NCI-H146 treated with DMSO at 0.1 percent for 48 hours (cell line): ENCODE measurements at regions not wholly inside any gene's neighbourhood (a gene's known extent, or its start where the extent isn't known, plus 50 kb on each side); places are given as distances from the start of the nearest gene placed in this dataset.
A peak's percentile ranks its signal among the peaks of the same experiment; 100 is the strongest.

ENCODE experiments used
- DNase-seq: peaks from one replicate; lab custom pipeline; 2025; ENCODE audit not compliant: unreplicated experiment; lab: John Stamatoyannopoulos, UW

DNA sequence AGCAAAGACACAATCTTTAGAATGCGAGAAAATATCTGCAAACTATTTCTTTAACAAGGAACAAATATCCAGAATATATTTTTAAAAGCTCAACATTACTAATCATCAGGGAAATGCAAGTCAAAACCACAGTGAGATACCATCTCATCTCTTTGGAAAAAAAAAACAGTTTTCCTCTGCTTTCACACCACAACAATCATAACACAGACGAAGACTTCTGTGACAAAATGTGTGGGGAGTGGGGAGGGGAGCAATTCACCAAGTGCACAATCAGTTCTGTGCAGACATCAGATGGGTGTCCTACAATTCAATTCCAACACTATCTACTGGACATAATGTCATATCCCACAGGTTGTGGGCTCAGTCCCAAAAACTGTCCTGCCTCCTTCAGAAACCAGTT lies 293.2 kb upstream of the SLC7A11 start:
- no peak for DNase-seq

DNA sequence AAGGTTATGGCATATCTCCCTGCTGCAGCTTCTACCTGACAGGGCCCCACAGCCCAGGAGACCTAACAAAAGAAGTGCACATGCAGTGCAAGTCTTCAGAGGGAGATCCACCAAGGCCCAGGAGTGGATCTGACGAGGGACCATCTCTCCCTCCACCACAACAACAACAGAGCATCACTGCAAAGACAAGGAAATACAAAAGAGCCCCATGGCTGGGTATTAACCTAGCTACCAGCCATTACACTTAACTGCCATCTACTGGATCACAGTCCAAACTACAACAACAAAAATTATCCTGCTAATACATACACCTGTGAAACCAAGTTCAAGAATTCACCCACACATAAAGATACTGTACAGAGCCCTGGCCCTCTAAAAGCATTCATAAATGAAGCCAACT lies 280.2 kb upstream of the SLC7A11 start:
- DNase-seq: no peak

DNA sequence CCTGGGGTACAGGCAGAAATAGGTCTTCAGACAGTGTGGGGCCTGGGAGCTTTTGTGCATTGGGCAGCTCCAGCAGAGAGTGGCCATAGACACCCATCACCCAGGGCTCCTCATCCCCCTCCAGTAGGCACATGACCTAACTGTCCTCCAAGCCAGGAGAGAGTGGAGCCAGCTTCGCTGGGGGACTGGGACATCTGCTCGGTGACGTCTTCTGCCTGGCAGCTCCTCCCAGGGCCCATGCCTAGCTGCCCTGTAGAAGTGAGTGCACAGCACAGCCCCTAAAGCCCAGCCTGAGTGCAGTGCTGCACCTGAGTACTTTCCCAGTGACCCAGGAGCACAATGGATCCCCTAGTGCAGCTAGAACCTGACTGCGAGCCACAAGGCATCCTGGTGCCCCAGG lies 279.7 kb upstream of the SLC7A11 start:
- no peak for DNase-seq

DNA sequence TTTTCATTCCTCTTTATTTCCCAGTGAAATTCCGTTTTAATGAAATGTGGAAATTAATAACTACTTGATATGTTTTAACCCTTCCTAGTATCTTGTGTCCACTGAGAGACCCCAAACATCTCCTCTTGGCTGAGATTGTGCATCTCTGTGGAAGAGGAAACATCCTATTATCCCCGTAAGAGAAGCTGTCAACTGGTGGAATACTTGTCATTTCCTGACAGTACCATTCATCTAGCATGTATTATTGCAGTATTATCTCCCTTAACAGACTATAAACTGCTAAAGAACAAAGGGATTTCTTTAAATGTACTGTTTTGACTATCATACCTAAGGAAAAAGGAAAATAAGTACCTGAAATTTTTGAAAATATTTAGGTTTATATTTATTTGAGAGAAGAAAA lies 277.3 kb upstream of the SLC7A11 start:
- no peak for DNase-seq

DNA sequence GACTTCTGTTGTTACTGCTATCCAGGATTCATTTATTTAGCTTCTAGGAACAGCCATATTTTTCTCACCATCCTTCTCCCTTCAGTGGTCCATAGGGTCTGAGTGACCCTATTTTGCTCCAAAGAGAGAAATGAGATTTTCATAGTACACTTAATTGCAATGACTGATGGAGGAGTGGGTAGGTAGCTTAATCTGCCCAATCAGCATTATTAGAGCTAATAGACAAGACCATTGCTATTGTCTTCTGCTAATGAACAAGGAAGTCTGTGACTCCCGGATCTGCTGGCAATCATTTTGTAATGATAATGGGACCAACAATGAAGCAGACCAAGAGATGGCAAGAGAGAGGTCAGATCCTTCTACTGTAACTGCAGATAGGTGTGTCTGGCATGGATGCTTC lies 271.4 kb upstream of the SLC7A11 start:
- DNase-seq: no peak

DNA sequence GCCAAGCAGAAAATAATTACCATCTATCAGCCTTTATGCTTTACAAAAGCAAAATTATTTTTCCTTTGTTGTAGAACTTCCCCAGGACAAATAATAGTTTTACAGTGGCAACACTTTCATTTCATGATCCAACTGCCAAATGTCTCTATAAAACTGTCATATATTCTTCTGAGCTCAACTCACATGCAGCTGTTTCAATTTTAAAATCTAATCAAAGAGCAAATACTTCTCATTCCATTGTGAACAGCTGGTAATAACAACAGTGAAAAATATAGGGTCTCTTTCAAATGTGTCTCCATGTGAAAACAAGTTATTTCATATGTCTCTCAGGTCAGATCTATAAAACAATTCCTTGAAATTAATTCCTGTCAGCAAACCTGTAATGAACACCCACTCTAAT lies 270.6 kb upstream of the SLC7A11 start:
- DNase-seq: no peak

DNA sequence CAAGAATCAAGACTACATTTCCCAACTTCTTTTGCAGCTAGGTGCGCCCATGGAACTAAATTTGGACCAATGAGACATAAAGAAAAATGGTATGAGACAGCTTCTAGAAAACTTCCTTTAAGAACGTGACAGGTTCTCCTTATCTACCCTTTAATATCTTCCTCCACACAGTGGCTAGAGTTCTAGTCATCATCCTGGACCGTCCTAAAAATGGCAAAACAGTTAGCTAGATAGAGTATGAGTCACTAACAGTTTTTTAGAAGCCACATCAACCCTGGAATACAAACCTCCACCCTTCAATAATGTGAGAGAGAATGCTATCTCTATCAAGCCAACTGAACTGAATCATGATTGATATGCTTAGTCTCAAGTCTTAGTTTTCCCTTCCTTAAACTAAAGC lies 267.9 kb upstream of the SLC7A11 start:
- no peak for DNase-seq

DNA sequence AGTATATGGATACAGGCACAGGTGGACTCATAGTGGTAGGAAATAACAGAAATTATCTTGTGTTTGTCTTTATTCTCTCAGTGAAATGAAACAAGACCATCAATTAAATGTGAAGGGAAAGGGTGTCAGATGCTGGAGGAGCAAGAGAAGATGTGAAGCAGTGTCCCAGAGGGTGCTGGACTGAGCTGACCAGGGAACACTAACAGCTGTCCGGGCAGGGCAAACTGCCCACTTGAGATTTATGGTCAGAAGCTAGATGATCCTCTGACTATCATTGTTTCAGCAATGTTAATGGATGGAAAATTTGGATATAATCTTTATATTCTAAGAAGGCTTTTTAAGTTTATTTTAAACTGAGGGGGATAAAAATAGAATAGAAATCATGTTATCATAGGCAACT lies 267.2 kb upstream of the SLC7A11 start:
- no peak for DNase-seq

DNA sequence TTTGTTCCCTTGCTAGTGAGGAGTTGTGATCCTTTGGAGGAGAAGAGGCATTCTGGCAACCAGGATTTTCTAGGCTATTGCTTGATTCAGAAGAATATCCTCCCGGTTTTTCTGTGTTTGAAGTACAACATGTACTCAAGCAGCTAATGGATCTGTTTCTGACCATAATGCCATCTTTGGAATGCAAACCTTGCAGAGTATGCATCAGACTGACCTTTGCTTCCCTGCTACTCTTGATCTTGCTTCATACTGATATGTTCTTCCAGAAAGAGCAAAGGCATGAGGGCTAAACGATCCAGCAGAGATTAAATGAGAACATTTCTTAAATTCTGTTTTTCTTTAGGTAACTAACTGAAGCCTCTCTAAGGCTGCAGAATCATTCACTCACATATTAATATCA lies 265.4 kb upstream of the SLC7A11 start:
- DNase-seq: no peak

DNA sequence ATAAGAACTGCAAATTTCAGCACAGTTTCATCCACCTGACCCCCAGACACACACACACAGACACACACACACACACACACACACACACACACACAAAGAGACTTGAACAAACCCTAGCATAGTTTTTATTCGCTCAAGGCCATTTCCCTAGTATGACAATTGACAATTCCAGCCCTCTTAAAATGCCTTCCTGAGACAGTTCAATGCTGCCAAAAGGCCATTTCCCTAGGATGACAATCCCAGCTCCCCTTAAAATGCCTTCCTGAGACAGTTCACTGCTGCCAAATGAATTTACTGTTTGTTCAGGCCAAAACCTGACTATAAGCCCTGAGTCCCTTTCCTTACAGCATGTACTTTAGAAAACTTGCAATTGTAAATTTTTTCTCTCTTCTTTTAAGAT lies 259.5 kb upstream of the SLC7A11 start:
- no peak for DNase-seq

DNA sequence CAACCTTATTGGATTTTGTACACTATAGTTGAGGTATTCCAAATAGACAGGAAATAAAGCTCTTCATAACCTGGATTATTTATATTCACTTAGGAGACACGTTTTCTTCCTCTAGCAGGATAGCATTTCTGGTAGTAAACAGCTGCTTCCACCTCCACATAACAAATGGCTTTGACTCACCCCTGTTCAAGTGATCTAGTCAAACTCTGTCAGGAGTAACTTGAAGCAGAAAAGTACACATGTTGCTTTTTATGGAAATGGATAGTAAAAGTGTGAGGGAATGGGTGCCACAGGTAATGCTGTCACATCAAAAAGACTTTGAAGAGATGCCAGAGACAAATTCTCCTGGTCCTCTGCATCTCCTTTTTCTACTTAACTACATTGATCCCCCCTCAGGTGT lies 258.7 kb upstream of the SLC7A11 start:
- no peak for DNase-seq

DNA sequence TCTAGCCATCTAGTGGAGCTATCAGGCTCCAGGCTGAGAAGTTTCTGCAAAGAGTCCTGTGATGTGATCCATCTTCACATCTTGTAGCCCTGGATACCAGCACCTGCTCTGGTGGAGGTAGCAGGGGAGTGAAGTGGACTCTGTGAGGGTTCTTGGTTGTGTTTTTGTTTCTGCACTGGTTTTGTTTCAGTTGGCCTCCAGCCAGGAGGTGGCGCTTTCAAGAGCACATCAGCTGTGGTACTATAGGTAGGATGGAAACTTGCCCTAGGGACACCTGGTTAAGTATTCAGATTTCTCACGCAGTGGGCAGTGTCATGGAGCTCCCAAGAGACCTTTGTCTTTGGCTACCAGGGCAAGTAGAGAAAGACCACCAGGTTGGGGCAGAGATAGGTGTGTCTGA lies 257.5 kb upstream of the SLC7A11 start:
- DNase-seq: no peak

DNA sequence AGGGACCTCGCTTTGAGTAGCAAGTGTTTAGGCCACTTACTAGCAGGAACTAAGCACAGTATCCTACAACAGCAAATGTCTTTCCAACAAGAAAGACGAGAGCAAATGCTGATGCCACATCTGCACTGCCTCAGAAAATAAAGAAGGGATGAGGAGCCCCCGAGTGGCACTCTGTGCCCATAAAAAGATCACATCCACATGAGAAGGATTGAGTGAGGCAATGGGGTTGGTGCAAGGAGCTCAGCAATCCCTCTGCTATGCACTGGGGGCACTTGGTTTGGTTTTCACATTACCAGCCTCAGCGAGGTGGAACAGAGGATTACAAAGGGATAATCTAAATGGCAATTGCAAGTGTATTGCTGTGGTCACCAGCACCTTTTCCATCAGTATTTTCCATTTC lies 252.8 kb upstream of the SLC7A11 start:
- peak; percentile 64 for DNase-seq

DNA sequence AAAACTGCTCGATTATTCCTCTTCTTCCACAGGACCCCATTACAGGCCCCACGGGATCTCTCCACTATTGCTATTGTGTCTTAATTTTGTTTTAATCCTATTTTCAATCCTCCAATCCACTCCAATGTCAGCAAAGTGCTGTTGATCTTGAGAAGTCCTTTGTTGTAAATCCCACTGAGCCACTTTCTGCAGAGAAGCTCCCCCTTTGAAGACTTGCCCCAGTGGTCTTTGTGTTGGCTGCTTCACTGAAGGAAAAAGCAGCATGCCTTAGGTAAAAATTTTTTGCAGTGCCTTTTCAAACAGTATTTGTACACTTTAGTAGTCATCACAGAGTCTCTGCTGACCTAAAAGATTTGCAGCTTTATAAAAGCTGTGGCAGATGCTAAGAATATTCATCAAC lies 252.0 kb upstream of the SLC7A11 start:
- DNase-seq: no peak

DNA sequence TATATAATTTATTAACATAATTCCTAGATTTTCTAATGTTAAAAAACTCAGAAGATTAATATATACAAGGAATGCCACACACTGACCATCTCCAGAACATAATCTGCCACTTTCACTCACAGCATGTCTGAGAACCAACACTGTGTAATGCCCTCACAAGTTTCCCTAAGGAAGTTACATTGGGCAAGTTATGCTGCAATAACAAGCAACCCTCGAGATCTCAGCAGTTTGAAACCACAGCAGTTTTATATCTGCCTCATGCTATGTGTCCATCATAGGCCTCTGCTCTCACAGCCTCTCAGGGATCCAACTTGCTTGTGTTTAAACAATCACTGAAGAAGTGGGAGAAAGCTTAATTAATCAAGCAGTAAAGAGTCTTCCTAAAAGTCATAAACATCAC lies 250.0 kb upstream of the SLC7A11 start:
- no peak for DNase-seq

DNA sequence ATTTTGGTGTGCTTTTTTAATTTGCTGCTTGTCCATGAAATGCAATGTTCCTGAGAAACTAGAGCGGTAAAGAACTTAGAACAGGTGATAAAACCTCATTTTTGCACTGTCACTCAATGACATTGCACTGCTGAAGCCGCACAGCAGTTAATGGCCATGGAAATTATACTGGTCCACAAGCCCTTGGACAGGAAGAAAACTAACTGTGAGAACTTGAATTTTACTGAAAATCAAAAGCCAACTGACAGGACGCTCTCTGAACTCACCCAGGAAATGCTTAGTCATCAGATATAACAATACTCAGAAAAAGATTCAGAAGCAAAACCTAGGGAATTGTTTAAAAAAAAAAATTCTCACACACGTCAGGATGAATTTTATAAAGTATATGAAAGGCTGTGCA lies 246.4 kb upstream of the SLC7A11 start:
- no peak for DNase-seq

DNA sequence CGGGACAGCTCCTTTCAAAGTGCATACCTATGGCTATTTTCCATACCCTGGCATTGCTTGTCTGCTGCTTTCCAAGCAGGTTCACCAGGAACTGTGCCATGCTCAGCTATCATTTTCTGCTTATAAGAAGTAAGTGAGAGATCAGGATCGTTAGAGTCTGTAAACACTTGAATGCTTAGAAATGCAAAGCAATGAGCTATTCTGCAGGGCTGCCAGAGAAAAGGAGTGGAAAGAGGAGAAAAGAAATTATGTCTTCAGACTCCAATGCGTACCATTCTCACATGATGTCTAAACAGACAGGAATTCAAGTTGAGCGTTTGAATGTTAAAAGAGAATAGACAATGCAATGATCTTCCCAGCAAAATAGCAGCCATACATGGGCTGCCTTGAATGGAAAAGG lies 245.5 kb upstream of the SLC7A11 start:
- DNase-seq: no peak

DNA sequence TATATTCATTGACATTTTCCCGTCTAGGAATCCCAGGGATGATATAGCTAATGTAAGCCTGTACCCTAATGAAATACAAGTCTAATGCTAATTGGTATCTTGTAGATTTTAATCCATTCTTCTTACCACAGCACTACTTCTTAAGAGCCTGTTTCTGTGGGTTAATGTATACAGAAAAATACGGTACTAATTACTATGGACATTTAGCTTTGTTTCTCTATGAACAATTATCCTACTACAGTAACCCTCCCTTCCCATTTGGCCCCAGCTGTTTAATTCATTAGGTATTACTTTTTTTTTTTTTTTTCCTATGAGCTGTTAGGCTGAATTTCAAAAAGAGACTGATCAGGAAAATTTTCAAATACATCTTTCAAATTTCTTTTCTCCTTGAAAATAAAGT lies 245.1 kb upstream of the SLC7A11 start:
- DNase-seq: peak; percentile 0

DNA sequence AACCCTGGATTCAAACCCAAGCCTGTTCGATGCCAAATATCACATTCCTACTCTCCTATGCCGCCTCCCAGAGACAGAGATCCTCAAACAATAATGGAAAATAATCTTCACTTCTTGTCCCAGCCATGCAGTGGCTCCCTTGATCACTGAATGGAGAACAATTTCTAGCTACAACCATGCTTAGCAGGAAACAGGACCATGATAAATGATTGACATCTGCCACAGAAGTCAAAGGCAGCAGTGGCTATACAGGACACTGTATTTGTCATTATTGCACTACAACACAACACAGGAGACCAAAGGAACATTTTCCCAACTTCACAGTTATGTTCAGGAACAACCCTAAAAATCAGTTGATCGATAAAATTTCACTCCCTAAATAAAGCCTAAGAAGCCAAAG lies 243.3 kb upstream of the SLC7A11 start:
- DNase-seq: no peak

DNA sequence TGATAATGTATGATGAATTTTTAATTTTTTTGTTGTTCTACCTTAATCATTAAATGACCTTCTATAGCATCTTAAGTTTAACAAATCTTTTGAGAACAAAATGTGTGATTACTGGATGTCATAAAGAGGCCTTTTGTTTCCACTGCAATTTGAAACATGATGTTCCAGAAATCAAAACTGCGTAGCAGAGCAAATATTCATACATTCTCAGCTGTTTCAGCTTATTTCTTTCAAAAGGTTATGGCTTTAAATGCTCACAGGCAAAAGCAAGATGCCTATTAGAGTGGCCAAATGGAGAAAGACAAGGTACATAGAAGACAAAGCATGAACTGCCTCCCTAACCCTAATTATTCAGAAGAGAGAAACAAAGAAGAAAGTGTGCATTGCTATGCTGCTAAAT lies 233.0 kb upstream of the SLC7A11 start:
- DNase-seq: no peak

DNA sequence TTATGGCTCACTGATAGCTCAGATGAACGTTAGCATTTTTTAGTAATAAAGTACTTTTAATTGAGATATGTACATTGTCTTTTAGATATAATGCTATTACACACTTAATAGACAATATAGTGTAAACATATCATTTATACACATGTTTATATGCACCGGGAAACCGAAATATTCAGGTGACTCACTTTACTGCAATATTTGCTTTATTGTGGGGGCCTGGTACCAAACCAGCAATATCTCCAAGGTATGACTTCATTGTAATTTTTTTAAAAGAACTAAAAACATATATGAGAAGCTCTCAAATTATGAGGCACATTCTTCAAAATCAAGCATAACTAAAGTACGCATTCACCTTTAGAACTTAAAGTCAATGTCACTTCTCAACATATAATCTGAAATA lies 231.2 kb upstream of the SLC7A11 start:
- no peak for DNase-seq

DNA sequence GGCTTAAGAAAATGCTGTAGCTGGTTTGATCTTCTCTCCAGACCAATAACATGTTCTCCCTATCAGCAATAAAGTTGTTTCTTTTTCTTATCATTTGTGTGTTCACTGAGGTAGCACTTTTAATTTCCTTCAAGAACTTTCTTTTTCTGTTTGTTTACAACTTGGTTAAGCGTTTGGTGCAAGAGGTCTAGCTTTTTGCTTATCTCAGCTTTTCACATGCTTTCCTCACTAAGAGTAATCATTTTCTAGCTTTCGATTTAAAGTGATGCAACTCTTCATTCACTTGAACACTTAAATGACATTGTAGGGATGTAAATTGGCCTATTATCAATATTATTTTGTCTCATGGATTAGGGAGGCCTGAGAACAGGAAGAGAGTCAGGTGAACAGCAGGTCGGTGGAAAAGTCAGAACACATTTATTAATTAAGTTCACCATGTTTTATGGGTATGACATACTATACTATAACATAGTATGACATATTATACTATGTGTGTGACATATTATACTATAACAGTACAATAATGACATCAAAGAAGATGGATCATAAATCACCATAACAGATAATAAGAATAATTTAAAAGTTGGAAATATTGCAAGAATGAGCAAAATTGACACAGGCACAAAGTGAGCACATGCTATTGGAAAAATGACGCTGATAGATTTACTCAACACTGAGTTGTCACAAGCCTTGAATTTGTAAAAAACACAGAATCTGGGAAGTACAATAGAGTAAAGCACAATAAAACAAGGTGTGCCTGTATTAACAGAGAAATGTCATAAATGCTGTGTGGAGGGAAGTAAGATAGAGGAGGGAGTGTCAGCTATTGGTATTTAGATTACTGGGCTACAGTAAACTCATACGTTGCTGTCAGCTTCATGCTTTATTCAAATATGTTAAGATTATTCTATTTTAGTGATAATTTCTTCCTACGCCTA lies 218.6 kb upstream of the SLC7A11 start:
- no peak for DNase-seq

DNA sequence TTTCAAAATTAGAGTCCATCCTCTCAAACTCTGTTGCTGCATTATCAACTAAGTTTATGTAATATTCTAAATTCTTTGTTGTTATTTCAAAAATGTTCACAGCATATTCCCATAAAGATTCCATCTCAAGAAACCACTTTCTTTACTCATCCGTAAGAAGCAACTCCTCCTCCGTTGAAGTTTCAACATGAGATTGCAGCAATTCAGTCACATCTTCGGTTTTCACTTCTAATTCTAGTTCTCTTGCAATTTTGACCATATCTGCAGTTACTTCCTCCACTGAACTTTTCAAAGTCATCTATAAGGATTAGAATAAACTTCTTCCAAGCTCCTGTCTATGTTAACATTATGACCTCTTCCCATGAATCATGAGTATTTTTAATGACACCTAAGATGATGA lies 216.6 kb upstream of the SLC7A11 start:
- no peak for DNase-seq
